Right lobe of liver (tissue), 4 donors: ENCODE measurements at regions not wholly inside any gene's neighbourhood (a gene's known extent, or its start where the extent isn't known, plus 50 kb on each side); places are given as distances from the start of the nearest gene placed in this dataset.

Experiments
- POLR2A ChIP-seq: fragments of 450-650 bp; IDR thresholded peaks from one replicate; pipeline ENCODE4 v1.6.1; 2017; ENCODE audit warnings: antibody characterized with exemption, mild to moderate bottlenecking
- TF ChIP-seq, protein P1 (sequence below), 4 donors: fragments of 200-600 bp in 3 of 4; fragments of 450-650 bp in 1 of 4; IDR thresholded peaks; one replicate each; pipeline versions ENCODE4 v1.5.1 to v1.8.0; 2016 to 2022; ENCODE audit warnings: antibody characterized with exemption in 4 of 4, mild to moderate bottlenecking in 2 of 4
- donor health status: DM: no; HTN: no; CAD: no.
- donor health status: DM: no; HTN: no; CAD: no.
- donor health status: DM: no; HTN: yes; CAD: no.

DNA sequence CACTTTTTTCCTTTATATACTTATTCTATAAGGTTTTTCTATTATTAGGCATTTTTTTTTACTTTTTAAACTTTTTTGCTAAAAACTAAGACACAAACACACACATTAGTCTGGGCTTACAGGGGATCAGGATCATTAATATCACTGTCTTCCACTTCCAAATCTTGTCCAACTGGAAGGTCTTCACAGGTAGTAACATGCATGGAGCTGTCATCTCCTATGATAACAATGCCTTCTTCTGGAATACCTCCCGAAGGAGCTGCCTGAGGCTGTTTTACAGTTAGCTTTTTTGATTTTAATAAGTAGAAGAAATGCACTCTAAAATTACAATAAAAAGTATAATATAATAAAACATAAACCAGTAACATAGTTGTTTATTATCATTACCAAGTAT, 345.5 kb upstream of the PTGER4 start:
- no peak for TF ChIP-seq POLR2A
- TF ChIP-seq, protein P1, sequence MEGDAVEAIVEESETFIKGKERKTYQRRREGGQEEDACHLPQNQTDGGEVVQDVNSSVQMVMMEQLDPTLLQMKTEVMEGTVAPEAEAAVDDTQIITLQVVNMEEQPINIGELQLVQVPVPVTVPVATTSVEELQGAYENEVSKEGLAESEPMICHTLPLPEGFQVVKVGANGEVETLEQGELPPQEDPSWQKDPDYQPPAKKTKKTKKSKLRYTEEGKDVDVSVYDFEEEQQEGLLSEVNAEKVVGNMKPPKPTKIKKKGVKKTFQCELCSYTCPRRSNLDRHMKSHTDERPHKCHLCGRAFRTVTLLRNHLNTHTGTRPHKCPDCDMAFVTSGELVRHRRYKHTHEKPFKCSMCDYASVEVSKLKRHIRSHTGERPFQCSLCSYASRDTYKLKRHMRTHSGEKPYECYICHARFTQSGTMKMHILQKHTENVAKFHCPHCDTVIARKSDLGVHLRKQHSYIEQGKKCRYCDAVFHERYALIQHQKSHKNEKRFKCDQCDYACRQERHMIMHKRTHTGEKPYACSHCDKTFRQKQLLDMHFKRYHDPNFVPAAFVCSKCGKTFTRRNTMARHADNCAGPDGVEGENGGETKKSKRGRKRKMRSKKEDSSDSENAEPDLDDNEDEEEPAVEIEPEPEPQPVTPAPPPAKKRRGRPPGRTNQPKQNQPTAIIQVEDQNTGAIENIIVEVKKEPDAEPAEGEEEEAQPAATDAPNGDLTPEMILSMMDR (IDR thresholded peaks at IDR 0.05), result no peak
